PFSK-1 (cell line): ENCODE measurements at regions not wholly inside any gene's neighbourhood (a gene's known extent, or its start where the extent isn't known, plus 50 kb on each side); places are given as distances from the start of the nearest gene placed in this dataset.

Source experiments
- FOXP2 ChIP-seq: optimal IDR thresholded peaks from 2 replicates; pipeline ENCODE3; 2011; ENCODE audit warnings: borderline replicate concordance, control low read depth, inconsistent platforms; ENCODE audit not compliant: insufficient read depth; ENCODE audit errors: extremely low read length, extremely low read depth
- POLR2AphosphoS5 ChIP-seq: IDR thresholded peaks from 2 replicates; pipeline ENCODE4 v1.6.1; 2012; ENCODE audit warnings: low read depth, mild to moderate bottlenecking, control low read depth, low read length, moderate library complexity
- SIN3A ChIP-seq: IDR thresholded peaks from 2 replicates; pipeline ENCODE4 v1.6.1; 2012; ENCODE audit warnings: mild to moderate bottlenecking, low read length, moderate library complexity, borderline replicate concordance; ENCODE audit not compliant: insufficient read depth
- TAF1 ChIP-seq: IDR thresholded peaks from 2 replicates; pipeline ENCODE4 v1.6.1; 2012; ENCODE audit warnings: low read length, control low read depth, borderline replicate concordance; ENCODE audit not compliant: insufficient read depth
- TF ChIP-seq, protein P1 (sequence below), 2 experiments: IDR thresholded peaks; 2 replicates each; pipeline versions ENCODE4 v1.6.1 to v1.8.0; 2011 to 2012; ENCODE audit warnings: low read depth in 2 of 2, low read length in 2 of 2, control low read depth in 1 of 2, inconsistent platforms in 1 of 2, mild to moderate bottlenecking in 1 of 2, moderate library complexity in 1 of 2; ENCODE audit not compliant: insufficient read depth in 1 of 2

DNA sequence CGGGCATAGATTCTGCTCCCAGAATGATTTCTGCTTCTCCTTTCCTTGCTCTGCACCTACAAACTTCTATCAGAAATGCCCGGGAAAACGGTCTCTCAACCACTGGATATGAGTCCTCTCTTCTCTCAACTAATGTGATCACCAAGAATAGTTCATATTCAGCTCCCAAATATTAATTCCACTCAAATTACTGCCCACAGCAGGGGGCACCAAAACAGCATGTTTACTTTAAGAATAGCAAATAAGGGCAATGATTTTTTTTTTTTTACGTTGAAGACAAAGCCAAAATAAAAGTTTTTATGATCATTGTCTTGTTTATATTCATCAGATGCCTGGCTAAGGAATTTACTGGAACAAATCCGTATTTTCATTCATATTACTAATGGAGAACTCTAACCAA, 94.9 kb upstream of the PRSS1 start:
- TF ChIP-seq SIN3A = no peak
- TF ChIP-seq POLR2AphosphoS5 = no peak
- TF ChIP-seq, protein P1, sequence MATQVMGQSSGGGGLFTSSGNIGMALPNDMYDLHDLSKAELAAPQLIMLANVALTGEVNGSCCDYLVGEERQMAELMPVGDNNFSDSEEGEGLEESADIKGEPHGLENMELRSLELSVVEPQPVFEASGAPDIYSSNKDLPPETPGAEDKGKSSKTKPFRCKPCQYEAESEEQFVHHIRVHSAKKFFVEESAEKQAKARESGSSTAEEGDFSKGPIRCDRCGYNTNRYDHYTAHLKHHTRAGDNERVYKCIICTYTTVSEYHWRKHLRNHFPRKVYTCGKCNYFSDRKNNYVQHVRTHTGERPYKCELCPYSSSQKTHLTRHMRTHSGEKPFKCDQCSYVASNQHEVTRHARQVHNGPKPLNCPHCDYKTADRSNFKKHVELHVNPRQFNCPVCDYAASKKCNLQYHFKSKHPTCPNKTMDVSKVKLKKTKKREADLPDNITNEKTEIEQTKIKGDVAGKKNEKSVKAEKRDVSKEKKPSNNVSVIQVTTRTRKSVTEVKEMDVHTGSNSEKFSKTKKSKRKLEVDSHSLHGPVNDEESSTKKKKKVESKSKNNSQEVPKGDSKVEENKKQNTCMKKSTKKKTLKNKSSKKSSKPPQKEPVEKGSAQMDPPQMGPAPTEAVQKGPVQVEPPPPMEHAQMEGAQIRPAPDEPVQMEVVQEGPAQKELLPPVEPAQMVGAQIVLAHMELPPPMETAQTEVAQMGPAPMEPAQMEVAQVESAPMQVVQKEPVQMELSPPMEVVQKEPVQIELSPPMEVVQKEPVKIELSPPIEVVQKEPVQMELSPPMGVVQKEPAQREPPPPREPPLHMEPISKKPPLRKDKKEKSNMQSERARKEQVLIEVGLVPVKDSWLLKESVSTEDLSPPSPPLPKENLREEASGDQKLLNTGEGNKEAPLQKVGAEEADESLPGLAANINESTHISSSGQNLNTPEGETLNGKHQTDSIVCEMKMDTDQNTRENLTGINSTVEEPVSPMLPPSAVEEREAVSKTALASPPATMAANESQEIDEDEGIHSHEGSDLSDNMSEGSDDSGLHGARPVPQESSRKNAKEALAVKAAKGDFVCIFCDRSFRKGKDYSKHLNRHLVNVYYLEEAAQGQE (IDR thresholded peaks at IDR 0.05; ENCODE audit: insufficient read depth in 1 of 2, low read depth in 2 of 2, low read length in 2 of 2) = no peak
- TF ChIP-seq FOXP2 = no peak
- TF ChIP-seq TAF1 = no peak

DNA sequence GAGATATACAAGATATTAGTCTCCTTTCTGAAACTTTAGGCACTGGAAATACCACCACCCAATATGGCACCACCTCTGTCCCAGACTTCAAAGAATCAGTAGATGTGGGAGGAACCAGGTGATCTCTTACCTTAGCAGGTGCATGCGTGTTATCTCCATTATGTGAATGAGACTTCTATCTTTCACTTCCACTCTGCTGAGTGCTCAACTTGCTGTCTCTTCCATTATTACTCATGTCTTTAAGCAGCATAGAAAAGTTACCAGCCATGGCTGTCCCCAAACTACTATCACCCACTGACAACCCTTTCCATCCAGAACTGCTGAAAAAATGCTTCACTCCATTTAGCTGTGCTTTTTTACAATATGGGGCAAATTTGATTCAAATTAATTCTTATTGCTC, 101.5 kb upstream of the PRSS1 start:
- TF ChIP-seq SIN3A = no peak
- TF ChIP-seq TAF1 = no peak
- no peak for TF ChIP-seq FOXP2
- TF ChIP-seq POLR2AphosphoS5 = no peak
- TF ChIP-seq, protein P1 (IDR thresholded peaks at IDR 0.05; ENCODE audit: insufficient read depth in 1 of 2, low read depth in 2 of 2, low read length in 2 of 2) = no peak

DNA sequence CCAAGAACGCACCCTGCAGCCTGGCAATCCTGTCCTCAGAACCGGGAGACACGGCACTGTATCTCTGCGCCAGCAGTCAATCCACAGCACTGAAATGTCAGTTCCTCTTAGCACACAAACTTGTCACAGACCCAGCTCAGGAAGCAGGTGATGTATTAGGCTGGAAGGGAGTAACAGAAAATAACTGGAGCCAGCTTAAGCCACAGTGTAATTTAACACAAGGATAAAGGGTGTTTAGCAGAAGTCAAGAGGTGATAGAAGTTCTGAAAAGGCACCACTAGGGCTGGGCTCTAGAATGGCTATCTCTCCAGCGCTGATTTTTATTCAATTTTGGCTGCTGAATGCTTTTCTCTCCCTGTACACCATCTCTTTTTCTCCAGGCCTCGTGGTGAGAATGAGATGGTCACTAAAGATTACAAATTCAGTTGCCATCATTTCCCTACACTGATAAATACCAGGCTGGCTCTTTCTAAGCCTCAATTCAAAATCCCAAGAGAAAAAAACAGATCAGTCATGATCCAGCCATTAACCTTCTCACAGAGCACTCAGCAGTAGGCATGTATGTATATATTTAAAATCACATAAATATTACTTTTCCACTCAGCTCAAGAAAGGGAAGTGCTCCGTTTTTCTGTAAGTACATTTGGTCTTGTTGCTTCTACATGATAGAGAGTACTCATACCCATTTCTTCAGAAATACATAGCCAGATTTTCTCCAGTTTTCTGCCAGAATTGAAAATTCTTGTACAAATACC, 102.7 kb upstream of the PRSS1 start:
- TF ChIP-seq SIN3A (no peak), TAF1 (no peak), POLR2AphosphoS5 (no peak), FOXP2 (no peak)
- TF ChIP-seq, protein P1 (IDR thresholded peaks at IDR 0.05; ENCODE audit: insufficient read depth in 1 of 2, low read depth in 2 of 2, low read length in 2 of 2) = no peak

DNA sequence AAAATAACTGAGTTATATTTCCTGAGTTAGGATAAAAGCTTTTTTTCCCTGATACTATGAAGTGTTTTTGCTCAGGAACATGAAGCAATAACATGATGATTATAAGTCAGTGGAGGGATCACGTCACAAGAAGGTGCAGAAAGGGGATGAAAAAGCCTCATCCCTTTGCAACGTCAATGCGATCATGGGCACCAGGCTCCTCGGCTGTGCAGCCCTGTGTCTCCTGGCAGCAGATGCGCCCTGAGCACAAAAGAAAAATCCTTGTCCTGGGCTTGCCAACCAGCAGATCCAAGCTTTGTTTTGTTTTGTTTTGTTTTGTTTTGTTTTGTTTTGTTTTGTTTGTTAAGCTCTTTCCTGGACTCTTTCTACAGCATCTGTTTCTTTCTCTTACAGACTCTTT, 103.5 kb upstream of the PRSS1 start:
- TF ChIP-seq TAF1 = no peak
- no peak for TF ChIP-seq SIN3A
- TF ChIP-seq POLR2AphosphoS5 = no peak
- no peak for TF ChIP-seq FOXP2
- TF ChIP-seq, protein P1 (IDR thresholded peaks at IDR 0.05; ENCODE audit: insufficient read depth in 1 of 2, low read depth in 2 of 2, low read length in 2 of 2) = no peak

DNA sequence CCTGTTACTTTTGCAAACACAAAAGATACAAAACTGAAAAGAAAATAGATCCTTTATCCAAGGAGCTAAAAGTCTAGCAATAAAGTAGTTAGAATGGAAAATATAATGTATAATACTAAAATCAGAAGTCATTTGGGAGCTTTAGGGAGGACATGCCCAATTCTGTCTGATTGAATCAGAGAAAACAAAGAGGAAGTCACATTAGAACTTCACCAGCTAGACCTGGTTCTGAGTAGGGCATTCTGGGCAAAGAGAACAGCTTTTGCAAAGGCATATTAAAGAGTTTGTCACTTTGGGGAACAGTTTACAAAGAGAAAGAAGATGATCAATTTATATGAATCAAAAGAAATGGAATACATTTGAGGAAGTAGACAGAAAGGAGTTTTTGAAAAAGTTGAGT, 107.0 kb upstream of the PRSS1 start:
- TF ChIP-seq TAF1 (no peak), POLR2AphosphoS5 (no peak), SIN3A (no peak), FOXP2 (no peak)
- TF ChIP-seq, protein P1 (IDR thresholded peaks at IDR 0.05; ENCODE audit: insufficient read depth in 1 of 2, low read depth in 2 of 2, low read length in 2 of 2) = no peak
